Activated T-cell treated with anti-CD3 and anti-CD28 coated beads for 4 hours (primary cell): ENCODE measurements at regions not wholly inside any gene's neighbourhood (a gene's known extent, or its start where the extent isn't known, plus 50 kb on each side); places are given as distances from the start of the nearest gene placed in this dataset.

Source experiments
- DNase-seq: peaks from one replicate; pipeline ENCODE4 v3.0.0-alpha.2; 2020

DNA sequence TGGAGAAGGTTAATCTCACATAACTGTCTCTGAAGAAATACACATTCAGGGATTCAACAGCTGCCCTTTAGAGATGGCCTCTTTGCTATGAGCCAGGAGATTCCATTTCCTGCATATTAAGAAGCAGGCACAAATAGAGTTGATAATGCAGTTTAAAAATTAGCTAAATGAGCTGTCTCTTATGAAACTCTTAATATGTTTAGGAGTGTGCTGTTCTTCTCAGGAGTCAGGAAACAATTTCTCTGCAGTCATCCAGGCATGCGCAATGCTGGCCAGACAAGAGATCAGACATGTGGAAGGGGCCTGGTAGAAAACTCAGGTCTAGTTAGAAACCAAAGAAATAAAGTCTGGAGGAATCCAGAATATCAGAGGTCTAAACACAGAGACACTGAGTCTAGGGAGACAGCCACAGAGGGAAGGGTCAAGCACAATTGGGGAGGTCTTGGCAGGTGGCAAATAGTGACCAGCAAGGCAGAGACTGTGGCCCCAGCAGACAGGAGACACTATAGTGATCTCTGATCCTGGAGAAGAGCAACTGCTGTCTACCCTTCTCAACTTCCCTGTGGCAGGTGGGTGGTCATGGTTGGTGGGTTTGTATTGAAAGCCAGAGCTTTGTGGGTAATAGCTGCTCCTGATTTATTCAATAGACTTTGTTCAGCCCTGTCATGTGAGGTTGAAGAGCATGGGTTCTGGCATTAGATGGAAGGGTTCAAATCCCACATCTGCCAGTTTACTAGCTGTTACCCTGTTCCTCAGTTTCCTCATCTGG, 185.8 kb upstream of the RMST start:
- DNase-seq: no peak

DNA sequence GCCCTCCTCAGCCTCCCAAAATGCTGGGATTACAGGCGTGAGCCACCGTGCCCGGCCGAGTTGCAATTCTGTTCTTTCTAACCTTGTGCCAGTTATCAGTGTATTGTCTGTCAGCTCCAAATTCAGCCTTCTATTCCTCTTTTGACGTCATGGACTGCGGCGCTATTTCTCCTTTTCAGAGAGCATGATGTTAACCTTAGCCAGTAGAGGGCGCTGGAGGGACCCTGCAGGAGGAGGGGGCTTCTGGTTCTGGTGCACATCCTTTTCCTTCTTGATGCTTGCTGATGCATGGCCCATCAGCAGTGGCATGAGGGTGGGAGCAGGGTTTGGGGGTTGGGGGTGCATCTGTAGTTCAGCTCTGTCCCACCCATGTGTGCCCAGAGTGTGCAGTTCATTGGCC, 179.3 kb upstream of the RMST start:
- no peak for DNase-seq

DNA sequence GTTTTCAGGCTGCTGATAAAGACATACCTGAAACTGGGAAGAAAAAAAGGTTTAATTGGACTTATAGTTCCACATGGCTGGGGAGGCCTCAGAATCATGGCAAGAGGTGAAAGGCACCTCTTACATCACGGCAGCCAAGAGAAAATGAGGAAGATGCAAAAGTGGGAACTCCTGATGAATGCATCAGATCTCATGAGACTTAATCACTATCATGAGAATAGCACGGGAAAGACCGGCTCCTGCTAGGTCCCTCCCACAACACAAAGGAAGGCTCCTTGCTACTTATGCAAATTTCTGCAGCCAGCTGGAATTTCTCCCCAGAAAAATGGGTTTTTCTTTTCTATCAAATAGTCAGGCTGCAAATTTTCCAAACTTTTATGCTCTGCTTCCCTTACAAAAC, 174.1 kb upstream of the RMST start:
- no peak for DNase-seq

DNA sequence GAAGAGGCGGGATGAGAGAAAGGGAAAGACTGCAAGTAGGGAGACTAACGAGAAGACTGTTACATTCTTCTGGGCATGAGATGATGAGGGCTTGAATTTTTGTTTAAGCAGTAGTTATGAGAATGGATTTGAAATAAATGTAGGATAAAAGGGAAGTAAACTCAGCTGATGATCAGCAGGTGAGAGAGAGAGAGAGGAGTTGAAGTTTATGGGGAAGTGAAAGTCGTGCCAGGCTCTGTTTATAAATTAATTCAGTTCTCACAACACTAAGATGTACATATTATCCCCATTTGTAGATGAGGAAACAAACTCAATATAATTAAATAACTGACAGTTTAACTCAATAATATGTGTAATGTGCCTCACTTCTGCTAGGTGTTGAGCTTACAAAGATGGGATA, 170.0 kb upstream of the RMST start:
- no peak for DNase-seq

DNA sequence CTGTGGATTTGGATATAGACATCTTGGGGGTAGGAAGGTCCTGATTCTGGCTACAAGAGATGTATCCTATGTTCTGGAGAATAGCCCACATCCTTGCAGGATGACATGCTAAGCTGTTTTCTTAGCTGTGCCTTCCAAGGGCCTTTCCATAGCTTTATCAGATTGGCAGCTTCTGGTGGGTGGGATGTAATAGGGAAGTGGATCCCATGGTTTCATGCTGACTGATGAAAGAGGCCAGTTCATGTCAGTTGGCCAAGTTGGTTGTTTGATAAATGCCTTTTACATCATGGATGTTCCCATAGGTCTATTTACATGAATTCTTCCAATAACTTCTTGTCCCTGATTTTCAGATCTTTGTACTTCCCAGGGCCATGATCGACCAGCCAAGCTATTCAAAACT, 169.1 kb upstream of the RMST start:
- DNase-seq: no peak

DNA sequence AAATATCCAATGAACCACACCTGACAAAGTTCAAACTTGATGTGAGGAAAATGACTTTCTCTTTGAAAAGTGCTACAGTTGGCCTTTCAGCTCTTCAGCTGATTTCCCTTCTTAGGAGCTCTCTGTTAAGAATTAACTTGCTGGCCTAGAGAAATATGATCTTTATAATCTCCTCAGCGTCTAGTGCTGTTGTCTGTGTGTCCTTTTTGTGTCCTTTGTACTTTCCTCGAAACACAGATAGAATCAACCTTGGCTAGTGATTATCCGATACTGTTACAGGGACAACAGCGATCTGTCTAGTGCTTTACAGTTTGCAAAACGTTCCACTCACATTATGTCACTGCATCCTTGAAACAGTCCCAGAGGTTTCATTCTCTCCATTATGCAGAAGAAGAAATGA, 162.8 kb upstream of the RMST start:
- no peak for DNase-seq

DNA sequence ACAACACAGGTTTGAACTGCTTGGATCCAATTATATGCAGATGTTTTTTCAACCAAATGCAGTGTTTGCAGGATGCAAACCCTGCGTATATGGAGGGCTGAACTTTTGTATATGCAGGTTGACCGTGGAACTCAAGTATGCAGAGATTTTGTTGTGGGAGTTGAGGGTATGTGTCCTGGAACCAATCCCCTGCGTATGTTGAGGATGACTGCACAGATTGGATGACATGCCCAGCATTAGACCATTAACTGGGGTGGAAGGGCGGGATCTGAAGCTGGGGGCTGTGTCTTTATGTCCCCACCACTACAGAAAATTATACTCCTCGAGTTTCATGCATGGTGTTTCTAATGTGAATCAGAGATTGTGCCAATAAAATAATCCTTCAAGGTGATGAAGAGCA, 162.2 kb upstream of the RMST start:
- DNase-seq: no peak

DNA sequence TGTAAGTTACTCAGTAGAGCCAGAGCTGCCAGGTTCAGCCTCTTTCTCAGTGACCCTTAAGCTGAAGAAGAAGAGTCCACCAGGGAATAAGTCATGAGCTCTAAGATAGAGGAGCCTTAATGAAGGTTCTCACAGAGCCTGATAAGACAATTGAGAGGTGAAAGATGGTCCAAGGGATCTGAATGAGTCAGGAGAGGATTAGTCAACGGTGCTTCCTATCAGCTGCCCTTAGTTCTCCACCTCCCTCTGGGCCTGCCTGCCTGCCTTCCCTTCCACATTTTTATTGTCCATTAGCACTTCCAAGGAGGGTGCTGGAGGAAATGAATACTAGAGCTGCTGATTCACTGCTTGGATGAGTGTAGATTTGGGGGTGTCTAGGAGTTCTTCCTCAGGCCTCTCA, 161.7 kb upstream of the RMST start:
- DNase-seq: no peak

DNA sequence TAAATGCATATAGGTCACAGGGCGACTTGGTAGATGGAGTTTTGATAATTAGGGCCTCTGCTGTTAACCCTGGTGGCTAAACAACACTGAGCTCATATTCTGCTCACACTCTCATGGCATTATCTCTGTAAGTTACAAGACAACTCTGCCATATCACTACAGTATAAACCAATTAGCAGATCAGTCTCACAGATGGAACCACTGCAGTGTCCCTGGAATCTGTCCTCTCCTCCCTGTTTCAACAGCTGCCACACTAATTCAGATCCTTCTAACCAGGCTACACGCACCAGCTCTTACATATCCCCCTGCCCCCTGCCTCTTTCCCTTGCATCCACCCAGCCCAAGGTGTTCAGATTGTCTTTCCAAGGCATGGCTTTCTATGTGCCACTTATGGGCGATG, 161.0 kb upstream of the RMST start:
- no peak for DNase-seq

DNA sequence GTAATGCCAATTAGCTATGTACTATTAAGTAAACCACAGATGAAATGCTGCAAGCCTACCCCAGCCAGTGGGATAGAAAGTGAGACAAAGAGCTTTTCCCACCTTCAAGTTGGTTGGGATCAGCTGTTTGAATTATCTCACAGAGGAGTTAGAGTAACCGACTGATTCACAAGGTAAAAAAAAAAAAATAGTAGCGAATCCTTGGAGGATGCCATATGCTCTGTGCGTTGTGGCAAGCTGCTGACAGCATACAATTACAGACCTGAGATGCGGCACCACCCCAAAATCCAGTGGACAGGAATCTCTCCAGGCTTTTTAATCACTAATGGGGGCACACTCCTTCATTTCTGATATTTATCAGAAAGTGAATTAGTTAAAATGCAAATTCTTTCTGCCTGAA, 157.0 kb upstream of the RMST start:
- DNase-seq: no peak

DNA sequence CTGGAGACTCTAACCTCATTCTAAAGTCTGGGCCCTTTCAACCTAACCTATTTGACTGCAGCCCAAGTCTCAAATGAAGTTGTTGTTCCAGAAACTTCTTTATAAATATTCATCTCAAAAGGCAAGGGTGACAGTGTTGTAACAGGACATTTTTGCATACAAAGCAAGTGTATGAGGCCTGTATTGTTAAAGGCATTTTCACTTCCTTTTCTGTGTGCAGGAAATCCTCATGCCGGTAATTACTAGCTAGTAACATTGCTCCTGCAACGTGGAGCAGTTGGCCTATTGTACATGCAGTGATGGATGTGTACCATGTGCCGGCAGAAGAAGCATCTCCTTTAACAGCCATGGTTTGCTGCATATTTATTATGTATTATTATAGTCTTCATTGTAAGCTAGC, 156.5 kb upstream of the RMST start:
- no peak for DNase-seq

DNA sequence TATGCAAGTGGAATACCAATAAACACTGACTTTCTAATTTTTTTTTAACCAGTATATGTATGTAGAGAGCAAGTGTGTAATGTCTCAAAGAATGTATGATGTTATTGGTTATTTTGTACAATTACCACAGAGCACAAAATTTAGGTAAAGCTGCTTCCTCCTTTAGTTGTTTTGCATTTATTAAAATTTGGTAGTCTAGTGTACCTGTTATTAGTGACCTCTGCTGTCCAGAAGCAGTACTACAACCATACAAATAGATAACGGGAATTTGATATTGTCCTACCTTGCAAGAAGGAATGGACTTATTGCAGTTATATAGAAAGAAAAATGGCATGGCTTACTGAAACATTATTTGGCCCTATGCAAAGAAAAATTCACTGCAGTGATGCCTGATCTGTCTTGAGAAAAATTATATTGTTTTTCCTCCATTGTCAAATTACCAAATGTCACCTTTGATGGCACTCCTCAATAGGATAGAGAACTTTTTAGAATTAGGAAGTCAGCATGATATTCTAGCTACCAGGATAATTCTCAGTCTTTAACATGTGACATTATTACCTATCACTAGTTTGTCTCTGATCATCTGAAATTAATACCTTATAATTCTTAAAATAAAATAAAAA, 153.9 kb upstream of the RMST start:
- DNase-seq: no peak

DNA sequence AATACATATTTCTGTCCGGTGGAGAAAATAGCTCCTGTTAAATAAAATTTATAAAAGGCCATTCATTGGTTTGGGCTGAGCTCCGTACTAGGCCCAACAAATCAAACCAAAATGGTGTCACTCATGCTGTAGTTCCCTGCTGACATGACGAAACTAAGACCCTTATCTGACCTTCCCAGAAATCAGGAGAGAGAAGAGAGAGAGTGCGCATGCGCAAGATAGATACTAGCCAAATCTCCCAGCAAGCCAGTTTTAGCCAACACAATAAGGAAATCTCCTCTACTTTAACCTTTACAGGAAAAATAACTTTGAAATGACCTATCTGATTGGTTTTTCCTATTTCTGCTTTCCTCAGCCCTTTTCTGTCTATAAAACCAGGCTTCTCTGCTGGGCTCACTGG, 152.7 kb upstream of the RMST start:
- DNase-seq: no peak

DNA sequence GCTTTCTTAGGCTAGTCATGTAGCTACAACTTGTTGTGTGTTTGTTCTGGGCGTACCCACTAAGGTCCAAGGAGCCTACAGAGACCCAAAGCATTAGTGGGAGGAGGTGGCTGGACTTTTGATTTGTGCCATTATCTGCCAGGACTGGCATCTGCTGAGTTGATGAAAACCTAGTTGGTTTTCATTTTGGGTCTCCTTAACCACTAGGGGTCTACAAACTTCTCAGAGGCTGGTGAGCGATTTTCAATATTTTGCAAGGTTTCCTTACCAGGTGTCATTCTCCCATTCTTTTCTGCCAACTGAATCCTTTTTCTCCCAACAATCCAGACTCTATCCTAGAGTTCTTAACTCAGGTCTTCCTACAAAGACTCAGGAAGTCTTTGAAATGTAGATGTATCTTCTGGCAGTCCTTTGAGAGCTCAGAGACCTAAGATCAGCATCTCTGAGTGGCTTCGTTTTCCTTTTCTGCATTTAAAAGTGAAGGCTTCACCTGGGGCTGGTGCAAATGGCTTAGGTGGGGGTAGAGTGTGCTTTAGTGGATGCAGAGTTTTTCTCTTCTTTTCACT, 150.0 kb upstream of the RMST start:
- no peak for DNase-seq

DNA sequence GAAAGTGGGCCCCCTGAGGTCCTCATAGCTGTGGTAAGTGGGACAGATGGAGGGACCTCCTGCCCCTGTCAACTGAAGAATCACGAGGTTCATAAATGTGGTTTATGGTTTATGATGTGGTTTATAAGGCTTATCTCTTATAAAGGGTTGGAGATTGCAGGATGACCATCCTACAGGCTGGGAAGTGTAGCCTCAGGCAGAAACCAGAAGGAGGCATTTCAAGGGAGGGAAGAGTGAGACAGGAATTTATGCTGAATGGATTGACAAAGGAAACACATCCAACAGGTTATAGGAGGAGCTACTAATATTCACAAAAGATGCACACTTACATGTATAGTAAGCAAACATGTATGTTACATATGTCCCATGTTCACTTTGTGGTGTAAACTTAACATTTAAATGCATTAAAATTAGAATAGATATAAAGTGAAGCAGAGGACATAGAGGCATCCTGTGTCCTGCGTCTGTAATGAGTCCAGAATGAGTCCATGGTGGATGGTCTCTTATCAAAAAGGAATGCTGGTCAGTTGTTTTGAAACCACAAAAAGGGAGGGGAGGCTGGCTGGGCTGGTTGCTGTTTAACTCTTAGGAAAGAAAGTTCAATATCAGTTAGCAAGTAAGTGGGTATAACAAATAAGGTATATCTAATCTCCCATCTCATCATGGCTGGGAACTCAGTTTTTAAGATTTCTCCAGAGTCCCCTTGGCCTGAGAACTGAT, 149.0 kb upstream of the RMST start:
- no peak for DNase-seq

DNA sequence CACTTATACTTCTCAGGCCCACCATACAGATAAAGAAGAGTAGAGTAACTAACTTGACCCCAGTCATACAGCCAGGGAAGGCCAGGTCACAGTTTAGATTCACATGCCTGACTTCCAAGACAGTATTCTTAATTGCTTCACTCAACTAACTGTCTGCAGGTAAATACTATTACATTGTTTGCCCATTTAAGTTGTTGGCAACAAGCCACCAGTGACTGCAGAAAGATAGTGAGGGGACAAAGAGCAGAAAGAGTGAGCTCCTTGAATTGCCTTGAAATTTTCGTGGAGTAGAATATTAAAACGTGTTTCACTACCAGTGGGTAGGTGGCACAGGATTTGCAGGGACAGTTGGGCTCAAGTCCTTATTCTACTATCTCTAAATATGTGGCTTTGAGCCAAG, 146.3 kb upstream of the RMST start:
- DNase-seq: no peak

DNA sequence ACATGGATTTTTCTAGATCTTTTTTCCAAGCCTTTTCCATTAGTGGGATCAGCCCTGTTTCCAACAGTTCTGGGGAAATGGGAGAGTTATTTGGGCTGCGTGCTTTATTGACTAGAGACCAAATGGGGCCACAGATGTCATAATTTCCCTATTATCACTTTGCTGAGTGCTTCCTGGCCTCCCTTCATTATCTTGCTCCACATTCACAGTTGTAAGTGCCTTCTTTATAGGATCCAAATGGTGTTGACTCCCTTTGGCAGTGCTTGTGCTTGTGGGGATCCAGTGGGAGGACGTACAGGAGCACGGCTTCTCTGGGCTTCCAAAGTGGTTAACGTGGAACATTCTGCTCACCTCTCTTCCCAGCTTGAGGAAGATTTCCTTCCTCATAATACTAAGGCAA, 141.0 kb upstream of the RMST start:
- DNase-seq: no peak

DNA sequence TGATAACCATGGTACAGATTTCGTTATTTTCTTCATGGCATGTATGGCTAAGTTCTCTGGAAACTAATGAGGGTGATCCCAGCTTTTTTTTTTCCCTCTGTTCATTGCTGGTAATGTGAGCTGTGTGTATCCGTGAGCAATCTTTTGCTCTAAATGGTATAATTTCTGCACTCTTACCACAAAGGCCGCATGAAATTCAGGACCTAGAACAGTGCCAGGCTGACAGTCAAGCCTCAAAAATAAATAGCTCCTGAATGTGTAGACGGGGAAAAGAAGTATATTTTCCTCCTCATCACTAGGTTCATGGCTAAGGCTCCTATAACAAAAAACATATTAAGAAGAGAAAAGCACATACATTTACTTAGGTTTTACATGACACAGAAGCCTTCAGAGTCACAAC, 140.2 kb upstream of the RMST start:
- DNase-seq: no peak

DNA sequence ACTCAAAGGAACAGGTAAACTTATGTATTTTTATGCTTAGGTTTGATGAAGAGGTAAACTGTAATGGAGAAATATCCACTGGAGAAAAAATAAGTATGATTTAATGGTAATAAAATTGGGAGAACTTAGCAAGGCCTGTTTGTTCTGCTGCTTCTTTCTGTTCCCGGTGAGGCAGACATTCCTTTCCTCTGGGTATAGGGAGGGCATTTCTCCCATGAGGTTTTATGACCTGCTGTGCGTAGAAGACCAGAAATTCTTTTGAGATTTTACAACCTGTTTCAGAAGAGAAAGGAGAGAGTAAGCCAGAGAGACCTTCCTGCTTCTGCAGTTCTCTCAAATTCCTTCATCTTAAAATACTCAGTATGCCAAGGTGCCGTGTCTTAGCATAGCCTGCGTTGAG, 139.4 kb upstream of the RMST start:
- DNase-seq: no peak

DNA sequence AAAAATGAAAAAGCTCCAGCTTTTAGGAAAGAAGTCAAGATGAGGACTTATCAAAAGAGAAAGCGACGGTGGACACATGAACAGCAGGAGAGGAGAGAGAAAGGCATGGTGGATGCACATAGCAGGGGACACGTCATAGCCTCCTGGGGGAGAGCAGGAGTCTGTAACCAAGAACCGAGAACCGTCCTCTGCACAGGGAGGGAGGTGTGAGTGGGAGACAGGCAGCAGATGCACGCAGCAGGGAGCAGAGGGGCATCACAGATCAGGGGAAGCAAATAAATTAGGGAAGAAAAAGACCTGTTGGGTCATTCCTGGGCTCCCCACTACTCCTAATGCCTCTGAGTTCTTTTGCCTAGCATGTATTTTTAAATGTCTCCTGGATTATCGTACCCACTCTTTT, 138.1 kb upstream of the RMST start:
- no peak for DNase-seq

DNA sequence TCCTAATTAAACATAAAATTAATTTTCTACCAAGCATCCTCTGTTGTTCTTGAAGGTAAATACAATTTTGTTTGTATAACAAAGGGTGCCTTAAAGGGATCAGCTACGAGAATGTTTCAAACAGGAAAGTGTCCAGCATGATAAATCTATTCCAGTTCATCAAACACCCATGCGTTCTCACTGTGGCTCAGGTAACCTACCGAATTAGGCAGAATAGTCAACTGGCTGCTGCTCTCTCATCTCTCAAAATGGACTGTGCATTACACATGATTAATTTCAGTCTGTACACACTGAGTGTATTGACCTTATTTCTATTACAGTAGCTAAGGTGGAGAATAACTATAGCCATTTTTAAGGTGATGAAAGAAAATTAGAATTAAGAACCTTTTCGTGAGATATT, 127.5 kb upstream of the RMST start:
- no peak for DNase-seq

DNA sequence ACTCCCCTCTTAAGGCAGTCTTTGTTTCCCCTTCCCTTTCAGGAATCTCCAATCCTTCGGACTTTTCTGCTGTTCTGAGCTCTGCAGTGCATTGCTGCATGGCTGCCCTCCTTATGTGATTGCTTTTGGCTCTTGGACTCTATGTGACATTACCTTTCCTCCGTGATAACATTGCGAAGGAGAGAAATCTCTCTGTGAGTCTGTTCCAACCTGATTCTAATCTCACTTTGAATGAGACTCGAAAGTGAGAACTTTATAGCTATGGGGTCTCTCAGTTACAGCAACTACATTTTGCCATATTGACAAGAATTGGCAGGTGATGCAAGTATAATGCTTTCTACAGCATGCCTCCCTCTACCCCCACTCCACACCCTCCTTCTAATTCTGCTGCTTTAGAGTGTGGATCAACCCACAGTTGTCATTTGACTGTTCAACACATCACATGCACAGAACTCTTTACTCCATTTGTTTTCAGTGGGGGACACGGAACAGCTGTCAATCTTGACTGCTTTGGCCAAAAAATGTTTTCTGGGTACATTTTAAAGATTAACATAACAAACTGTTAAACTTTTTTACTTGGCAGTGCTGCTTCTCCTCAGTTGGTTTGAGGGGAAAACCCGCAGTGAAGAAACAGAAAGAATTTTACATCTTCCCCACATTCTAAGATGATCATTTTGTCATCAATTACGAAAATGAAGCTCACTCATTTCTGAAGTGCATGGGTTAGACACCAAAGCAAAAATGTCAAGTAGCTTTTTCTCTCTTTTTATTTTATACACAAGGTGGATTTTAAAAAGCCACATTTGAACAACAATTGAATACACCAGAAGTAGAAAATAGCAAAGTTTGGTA, 125.5 kb upstream of the RMST start:
- DNase-seq: no peak

DNA sequence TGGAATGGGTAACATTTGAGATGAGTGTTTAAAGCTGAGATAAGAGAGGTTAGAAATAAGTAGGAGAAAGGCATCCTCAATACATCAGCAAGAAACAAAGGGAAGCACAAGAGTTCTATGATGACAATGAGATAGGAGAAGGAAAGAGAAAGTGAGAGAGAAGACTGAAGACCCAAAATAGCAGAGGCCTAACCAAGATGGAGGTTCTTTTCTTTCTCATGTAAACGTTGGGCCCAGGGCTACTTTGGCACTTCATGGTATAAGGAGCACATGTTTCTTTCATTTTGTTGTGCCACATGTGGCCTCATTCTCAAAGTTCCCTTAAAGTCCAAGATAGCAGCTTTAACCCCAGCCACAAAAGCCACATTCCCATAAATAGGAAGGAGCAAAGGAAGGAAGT, 120.5 kb upstream of the RMST start:
- DNase-seq: no peak
